ENCODE measurements at regions not wholly inside any gene's neighbourhood (a gene's known extent, or its start where the extent isn't known, plus 50 kb on each side); places are given as distances from the start of the nearest gene placed in this dataset.
"Not testable (repeated sequence)": the region's sequence is repeated elsewhere in the genome, so short reads cannot be mapped to it uniquely, and the experiment has no call there.

DNA sequence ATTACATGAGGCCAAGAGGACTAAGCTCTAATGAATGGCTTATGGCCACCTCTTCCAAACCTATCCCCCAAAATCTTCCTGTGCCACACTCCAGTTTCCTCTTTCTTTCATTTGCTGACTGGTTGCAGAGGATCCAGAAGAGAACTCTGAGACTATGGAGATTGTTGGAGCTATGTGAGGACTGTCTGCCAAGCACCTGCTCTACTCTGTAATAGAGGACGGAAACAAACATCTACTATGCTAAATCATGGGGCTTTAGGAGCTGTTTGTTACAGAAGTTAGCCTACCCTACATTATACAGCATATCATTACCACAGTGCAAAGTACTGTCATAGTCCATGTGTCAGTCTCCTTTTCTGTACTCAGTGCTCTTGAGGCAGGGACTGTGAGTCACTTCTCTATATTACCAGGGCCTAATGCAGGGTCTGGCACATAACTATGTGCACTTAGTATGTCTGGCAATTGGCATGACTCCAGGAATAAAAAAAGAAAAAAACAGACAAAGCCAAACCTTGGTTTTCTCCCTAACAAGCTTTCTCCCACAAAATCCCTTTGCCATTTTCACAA, 95.1 kb downstream of the RPAP3 start:
- no peak for DNase-seq

DNA sequence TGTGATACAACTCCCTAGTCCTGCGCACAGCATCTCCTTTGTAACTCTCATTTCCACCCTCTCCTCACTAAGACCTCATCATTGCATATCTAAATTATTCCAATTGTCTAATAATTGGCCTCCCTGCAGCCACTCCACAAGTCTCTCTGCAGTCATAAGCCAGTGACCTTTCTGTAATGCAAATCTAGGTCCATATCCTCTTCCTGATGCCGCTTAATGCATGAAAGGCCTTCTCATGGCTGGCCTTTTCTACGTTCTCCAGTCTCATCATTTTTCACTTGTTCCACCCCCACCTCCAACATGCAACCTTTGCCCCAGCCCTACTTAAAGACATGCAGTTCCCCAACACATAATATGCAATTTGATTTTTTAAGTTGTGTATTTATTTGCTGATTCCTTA, 96.0 kb downstream of the RPAP3 start:
- no peak for DNase-seq

DNA sequence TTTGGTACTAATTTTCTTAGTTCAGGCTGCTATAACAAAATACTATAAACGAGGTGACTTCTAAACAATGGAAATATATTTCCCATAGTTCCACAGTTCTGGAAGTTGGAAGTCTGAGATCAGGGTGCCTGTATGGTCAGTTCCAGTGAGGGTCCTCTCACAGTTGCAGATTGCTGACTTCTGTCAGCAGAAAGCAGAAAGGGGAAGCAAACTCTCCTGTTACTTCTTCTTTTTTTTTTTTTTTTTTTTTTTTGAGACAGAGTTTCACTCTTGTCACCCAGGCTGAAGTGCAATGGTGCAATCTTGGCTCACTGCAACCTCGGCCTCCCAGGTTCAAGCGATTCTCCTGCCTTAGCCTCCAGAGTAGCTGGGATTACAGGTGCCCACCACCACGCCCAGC, 97.2 kb downstream of the RPAP3 start:
- DNase-seq = not testable (repeated sequence)

DNA sequence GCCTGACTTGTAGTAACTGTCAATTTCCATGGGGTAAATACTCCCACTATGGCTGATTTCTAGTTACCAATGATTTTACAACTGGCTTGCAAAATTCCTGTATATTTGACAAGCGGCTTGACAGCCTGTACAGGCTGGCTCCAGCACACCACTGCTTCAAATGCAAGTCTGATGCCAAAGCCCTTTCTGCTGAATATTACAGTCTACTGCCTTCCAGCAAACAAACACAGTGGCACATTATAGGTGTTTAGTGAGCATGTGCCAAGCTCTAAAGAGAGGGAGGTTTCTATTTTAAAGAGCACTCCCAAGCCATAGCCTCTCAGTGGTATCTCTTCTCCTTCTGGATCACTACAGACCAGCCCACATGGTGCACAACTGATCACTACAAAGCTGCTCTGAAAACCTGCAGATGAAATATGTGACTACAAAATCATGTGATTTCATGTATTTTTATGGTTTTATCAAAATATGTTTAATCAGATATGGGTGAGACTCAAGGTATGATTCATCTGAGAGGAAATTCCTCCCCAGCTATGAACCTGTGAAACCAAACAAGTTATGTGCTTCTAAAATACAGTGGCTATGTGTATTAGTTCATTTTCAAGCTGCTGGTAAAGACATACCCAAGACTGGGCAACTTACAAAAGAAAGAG, 101.5 kb downstream of the RPAP3 start:
- no peak for DNase-seq

DNA sequence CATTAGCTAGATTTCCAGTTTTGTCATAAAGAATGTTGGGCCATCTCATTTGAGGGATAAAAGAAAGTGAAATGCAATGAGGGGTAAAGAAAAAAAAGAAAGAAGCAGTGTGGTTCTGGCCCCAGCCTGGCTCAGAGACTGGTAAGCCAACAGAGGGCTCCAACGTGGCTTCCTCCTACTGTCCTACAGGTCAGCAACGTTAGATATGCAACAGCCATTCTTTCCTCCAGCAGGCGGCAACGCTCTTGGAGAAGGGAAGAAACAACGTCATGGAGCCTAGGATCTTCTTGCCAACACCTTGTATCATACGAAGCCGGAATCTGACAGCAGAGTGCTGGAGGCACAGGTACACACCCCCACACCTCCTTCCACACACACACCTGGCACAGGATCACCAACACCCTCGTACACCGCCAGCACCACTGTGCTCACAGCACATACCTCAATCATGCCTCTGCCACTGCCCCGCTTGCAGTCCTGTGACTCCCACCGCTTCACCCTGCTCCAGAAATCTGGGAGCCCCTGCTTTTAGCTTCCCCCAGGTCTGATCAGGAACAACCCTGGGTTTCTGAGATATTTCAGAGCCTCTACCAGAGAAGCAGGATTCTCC, 102.8 kb downstream of the RPAP3 start:
- no peak for DNase-seq

DNA sequence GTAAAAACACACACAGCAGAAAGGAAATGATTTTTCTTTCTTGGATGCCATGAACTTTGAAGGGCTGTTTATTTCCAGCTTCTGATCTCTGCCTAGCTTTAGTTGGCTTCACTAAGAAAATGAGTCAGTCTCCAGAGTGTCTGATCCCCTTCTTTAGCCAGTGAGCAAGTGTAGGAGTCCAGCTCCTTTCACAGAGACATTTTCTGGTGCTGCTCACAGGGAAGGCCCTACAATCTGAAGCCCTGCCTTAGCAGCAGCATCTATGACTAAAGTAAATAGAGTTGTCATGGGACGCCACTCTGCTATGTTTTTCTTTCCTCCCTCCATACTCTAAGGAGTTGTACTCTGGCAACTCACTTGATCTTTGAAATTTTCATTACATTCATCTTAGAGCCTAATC, 103.5 kb downstream of the RPAP3 start:
- DNase-seq = no peak

DNA sequence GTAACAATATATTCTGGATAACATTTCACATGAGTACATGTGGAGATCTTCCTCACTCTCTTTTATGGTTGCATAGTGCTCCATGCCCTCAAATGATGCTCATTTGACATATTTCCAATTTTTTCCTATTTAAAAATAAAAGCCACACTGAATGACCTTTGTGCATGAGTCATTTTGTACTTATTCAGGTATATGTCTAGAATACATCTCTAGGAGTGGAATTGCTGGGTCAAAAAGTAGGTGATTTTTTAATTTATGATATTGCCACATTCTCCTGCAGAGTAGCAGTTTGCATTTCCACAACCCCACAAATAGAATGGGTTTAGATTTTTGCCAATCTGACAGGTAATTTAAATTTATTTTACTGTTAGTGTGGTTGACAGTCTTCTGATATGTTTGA, 104.8 kb downstream of the RPAP3 start:
- DNase-seq = no peak

DNA sequence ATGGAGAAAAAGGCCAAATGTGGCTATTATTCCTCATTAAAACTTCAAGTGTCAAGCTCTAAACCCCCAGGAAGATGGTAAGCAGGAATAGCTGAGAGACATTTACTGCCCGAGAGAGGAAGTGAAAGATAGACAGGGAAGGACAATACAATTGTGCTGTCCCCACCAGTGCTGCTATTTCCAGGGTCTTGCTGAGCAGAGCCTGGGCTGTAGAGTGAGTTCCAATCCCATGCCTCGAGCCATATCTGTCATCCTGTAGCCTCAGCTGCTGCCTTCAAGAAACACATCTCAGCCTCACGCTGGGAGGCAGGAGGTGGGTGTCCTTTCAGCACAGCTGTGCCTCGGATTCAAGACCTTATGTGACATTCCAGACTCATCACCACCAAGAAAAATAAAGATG, 114.0 kb downstream of the RPAP3 start:
- DNase-seq = no peak

DNA sequence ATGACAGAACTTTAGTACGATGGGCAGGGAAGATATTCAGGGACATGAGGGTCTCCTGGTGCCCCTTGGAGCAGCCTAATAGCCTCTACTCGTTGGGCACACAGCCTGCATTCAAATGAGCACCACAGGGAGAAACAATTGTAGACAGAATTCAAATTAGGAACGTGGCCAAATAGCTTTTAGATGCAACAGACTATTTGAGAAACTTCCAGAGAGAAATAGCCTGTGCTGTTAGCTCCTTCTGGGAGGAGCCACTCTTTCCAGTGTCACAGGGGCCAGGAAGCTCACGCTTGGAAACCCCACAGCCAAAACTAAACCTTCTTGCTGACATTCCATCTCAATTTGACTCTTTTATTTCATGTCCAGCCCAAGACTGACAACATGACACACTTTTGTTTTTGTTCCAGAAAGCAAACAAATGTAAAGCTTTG, 114.5 kb downstream of the RPAP3 start:
- DNase-seq = no peak

DNA sequence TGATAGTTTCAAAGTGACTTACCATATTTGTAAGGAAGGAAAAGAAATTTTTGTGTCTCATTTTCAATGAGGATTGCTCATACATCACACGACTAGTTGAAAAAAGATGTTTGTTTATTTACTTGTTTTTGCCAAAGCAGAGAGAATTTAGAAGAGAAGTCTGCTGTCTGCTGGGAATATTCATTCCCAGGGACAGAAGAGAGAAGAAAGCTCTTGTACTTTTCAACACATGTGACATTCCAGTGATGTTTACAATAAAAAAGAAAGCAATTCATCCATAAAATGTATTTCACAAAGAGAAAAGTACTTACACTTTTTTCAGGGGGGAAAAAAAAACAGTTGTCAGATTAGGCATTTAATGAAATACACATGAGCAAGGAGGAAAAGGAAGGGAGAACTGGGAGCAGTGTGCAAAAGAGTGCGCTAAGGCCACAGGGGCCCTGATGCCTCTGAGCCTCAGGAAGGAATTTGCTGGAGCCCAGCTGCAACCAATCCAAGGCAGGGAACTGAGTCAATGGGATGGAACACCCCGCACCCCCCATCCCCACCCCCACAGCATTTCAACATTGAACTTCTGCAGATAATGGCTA, 115.0 kb downstream of the RPAP3 start:
- no peak for DNase-seq

DNA sequence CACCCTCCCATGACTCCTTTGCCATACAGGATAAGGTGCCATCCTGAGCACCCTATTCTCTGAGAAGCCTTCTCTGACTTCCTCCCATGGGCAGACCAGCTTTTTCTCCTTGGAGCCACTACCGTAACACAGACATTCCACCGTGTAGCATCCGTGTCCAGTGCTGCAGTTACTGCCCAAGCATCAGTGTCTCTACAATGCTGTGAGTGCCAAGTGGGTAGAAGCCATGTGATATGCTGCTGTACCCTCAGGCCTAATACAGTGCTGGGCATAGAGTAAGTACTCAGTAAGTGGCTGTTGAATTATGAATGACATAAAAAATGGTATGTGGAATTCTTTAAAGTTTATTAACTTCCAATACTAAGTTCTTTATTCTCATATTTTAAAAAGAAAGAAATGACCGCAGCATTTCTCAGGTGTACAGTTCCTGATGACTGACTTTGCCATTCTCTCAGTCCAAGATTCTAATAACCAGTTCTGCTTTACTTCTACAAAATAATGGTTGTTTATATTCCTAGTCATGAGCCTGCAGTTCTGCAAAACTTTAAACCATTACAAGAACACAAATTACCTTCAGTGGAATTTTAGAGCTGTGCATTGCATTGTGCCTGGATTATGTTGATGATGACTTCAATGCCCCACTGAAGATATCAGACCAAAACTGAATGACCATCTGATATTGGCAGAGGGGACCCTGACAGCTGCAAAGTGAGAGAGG, 118.7 kb downstream of the RPAP3 start:
- DNase-seq = no peak

DNA sequence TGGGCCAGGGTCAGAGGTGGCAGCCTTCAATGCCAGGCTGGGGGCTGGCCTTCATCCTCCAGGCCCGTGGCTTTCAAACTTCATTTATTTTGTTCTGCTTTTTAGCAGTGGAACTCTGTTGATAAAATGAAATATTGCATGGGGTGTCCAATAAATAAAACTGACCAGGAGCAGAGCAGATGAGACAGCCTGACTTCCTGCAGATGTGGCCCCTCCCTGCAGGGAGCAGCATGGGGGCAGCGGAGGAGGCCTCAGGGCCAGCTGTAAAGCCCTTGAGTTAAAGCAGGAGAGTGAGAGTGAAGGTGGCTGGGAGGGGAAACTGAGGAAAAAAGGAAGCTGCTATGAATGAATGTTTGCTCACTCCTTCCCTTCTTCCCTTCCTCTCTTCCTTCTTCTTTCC, 120.3 kb downstream of the RPAP3 start:
- no peak for DNase-seq

DNA sequence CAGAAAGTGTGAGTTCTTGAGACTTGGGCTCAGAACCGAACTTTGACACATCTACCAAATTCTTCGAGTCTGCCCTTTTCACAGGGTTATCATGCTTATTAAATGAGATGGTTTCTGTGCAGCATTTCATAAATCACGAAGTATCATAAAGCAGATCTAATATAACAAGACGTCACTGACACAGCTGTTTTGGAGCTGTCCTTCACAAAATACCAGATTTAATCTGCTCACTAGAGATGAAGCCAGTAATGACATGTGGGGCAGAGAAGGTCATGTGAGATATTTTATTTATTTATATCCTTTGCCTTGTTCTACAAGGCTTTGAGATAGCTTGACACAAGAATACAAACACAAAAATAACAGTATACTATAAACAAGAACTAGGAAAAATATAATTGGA, 127.0 kb downstream of the RPAP3 start:
- no peak for DNase-seq

DNA sequence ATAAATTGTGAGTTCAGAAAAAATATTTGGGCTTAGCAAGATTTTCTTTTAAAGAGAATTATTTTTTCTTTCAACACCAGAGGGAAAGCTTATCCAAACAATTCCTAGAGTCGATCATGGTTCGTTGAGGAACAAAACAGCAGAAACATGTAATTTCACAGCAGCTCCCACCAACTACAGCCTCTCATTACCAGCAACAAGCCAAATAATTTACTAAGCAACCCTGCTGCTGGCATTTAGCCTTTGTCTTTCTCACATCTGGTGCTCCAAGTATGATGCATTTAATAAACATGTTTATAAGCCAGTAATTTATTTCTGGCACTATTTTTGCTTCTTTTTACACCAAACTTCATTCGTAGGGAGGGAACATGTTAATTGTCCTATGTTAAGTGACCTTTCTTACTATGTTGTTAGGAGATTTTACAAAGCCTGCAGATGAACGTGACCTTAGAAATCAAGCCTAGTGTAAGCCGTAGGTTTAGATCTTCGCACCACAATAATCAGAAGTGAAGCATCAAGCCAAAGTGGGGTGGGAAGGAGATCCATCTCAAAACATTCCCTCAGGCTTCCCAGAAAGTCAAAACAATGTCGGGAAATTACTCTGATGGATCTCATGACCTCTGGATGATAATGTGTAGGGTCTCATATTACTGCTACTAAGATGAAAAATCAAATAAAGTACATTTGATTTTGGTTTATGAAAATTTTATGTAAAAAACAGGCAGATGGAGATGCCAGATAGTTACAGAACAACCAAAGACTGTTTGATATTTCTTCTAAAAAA, 128.4 kb downstream of the RPAP3 start:
- DNase-seq = no peak

DNA sequence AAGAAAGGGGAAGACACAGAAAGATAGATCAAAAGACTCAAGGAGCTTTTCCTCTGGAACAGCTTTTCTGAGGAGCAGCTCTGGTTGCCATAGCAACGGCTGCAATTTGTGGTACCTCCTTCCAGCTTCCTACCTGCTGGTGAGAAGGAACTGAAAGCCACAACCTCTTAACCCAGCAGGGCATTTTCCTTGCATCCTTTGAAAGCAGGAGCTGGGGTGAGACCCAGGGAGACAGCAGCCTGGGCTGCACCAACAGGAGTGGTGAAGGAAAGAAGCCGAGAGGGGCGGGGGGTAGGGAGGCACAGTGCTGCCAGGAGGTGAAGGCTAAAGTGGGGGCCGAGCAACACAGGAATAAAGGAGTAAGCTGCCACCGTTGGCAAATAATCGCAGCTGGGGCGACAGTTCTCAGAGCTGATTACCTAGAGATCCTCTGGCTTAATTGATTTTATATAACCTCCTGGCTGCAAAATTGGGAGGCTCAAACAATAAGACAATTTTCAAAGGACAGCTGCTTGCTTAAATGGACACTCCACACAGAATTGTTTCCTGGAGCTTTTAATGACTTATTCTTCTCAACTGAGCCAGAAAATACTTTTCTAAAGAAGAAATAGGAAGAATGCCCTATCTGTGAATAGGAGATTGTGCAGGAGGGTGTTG, 129.4 kb downstream of the RPAP3 start:
- DNase-seq = no peak

DNA sequence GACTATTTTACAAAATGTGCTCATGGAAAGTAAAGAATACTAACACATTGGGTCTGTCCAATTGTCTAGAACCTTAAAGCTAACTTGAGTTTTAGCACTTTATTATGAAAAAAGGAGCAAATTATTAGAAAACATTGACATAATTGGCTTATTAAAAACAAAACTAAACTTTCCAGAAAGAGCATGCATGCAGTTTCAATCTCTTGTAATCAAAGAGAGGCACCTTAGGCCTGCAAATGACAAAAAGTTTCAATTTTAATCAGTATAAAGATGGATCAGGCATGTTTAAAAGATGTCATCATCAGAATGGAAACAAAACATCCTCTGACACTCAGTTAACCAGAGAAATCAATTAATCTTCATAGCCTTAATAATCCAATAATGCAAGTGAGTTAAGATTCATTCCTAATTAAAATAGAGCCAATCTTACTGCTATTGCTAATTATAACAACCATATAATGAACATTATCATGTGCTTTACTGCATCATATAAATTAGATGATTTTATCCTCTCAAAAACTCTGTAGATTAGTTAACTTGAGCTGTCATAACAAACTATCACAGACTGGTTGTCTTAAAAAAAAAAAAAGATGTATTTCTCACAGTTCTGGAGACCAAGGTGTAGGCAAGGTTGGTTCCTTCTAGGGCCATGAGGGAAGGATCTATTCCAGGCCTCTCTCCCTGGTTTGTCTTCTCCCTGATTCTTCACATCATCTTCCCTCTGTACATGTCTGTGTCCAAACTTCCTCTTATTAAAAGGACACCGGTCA, 131.4 kb downstream of the RPAP3 start:
- DNase-seq = no peak

DNA sequence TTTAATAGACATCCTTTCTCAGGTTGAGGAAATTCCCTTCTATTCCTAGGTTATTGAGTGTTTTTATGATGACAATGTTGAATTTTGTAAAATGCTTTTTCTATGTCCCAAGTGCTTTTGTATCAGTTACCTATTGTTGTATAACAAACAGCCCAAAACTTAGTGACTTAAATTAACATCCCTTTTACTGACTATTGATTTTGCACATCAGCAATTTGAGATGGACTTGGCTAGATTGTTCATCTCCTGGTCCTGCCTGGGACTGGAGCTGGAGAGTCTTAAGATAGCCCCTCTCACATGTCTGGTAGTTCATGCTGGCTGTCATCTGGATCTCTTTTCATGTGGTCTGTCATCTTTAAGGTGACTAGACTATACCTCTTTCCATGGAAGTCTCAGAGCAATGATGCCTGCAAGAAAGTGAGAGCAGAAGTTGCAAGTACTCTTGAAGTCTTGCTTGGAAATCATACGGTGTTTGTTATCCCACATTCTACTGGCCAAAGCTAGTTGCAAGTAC, 132.6 kb downstream of the RPAP3 start:
- DNase-seq = no peak

DNA sequence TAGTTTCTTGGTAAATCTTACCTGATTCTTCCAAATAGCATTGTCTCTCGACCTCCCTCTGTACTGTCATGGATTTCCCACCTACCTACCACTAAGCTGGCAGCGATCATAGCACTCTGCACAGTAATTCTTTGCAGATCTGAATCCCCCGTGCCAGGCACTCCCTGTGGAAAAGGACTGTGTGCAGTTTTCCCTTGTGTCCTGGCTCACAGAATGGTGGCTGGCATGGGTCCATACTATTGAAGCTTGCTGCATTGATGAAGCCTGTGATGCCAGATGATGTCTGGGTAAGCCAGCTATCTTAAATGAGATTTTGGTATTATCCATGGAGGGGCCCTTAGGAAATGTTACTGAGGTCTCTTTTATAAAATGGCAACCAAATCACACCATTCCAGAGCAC, 135.7 kb downstream of the RPAP3 start:
- no peak for DNase-seq

DNA sequence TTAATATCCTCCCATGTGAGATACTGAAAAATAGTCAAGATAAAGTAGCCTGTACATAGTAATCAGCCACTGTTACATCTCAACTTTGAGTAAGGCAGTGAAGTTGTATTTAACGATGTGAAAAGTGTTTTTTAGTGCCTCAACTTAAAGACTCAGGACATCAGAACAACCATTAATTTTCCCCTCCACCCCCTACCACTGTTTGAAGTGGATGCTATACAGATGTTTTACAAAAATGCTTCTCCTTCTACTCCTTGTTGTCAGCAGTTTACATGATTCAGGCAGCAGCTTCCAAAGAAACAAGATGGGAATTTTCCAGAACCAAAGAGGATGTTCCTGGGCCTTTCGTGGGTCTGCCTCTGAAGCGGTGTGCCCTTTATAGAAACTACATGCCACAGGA, 143.6 kb downstream of the RPAP3 start:
- DNase-seq = no peak

DNA sequence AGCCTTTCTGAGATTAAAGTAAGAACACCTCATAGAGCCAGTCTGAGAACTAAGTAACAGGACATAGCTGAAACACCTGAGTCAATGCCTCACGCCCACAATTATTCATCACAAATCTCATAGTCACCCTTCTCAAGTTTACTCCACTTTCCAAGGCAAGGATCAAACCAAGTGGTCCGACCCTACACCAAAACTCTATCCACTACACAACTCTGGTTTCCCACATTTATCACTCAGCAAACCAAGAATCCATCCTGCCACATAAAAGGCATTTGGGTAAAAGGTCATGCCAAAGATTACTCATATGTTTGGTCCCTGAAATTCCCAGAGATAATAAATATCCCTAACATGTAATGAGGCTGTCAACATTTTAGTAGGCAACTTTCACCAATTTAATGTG, 144.1 kb downstream of the RPAP3 start:
- DNase-seq = no peak
